Right atrium auricular region (tissue), 2 donors: ENCODE measurements at regions not wholly inside any gene's neighbourhood (a gene's known extent, or its start where the extent isn't known, plus 50 kb on each side); places are given as distances from the start of the nearest gene placed in this dataset.

Experiments
- DNase-seq: peaks from one replicate; pipeline ENCODE4 v3.0.0-alpha.2; 2019; ENCODE audit warnings: low spot score
- H3K27ac ChIP-seq, 2 donors: fragments of 200-600 bp; sonication (generic); 1 replicate in 1 of 2; 2 replicates in 1 of 2; pipeline ENCODE4 v1.5.1; 2016 to 2019
- H3K27me3 ChIP-seq, 2 donors: fragments of 200-600 bp; sonication (generic); one replicate each; pipeline versions ENCODE4 v1.5.1 to v1.6.0; 2017 to 2019
- H3K36me3 ChIP-seq: fragments of 200-600 bp; sonication (generic); one replicate; pipeline ENCODE4 v1.5.1; 2016
- H3K4me1 ChIP-seq, 2 donors: fragments of 200-600 bp; sonication (generic); one replicate each; pipeline versions ENCODE4 v1.5.1 to v1.6.0; 2017 to 2019
- H3K4me3 ChIP-seq, 2 donors: fragments of 200-600 bp; sonication (generic); 1 replicate in 1 of 2; 2 replicates in 1 of 2; pipeline ENCODE4 v1.5.1; 2017 to 2019; ENCODE audit warnings: mild to moderate bottlenecking in 1 of 2, moderate library complexity in 1 of 2
- H3K9me3 ChIP-seq, 2 donors: fragments of 200-600 bp; sonication (generic); one replicate each; pipeline ENCODE4 v1.5.1; 2019
- TF ChIP-seq, protein P1 (sequence below), 2 donors: fragments of 200-600 bp; sonication (generic); IDR thresholded peaks; one replicate each; pipeline ENCODE4 v1.5.1; 2019; ENCODE audit warnings: antibody characterized with exemption in 2 of 2

DNA sequence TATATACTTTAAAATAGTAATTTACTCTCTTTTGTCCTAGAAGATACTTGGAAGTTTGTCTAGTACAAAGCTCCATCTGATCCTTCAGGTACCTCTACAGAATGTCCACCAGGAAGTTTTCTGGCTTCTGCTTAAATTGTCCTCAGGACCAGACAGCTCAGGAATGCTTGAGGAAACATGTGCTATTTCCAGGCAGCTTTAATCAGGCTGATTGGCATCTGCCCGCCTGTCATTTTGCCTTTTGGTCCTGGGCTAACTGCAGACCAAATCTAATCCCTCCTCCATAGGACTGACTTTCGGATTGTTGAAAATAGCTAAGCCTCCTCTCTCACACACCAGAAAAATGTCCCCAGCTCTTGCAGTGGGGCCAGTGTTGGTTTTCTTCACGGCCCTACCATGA, 113.4 kb upstream of the RGMA start:
- H3K27ac ChIP-seq, result no peak overlapping the region
- H3K9me3 ChIP-seq, result peaks cover 7 to 17% of the 10 kb centered on the region in 2 donors
- TF ChIP-seq, protein P1, sequence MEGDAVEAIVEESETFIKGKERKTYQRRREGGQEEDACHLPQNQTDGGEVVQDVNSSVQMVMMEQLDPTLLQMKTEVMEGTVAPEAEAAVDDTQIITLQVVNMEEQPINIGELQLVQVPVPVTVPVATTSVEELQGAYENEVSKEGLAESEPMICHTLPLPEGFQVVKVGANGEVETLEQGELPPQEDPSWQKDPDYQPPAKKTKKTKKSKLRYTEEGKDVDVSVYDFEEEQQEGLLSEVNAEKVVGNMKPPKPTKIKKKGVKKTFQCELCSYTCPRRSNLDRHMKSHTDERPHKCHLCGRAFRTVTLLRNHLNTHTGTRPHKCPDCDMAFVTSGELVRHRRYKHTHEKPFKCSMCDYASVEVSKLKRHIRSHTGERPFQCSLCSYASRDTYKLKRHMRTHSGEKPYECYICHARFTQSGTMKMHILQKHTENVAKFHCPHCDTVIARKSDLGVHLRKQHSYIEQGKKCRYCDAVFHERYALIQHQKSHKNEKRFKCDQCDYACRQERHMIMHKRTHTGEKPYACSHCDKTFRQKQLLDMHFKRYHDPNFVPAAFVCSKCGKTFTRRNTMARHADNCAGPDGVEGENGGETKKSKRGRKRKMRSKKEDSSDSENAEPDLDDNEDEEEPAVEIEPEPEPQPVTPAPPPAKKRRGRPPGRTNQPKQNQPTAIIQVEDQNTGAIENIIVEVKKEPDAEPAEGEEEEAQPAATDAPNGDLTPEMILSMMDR (IDR thresholded peaks at IDR 0.05), result no peak
- DNase-seq, result no peak
- H3K36me3 ChIP-seq, result no peaks in the 10 kb centered on the region
- no peaks in the 10 kb centered on the region for H3K27me3 ChIP-seq
- peaks cover 0 to 6% of the 10 kb centered on the region in 2 donors for H3K4me1 ChIP-seq
- H3K4me3 ChIP-seq, result no peak overlapping the region

DNA sequence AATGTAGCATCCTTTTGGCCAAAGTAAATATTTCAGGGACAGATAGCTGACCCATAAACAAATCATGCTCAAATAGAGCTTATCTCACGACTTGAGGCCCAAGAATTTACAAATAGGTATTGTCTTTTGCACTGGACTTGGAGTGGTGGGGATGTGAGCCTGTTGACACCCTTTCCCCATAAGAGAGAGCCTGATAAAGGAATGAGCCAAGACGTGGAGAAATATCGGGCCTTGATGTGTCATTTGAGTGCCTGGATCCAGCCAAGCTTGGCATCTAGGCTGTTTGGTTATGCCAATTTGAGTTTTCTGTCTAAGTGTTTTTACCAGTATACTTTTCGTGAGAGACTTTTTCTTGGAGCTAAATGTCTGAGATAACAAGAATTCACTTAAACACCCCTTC, 112.9 kb upstream of the RGMA start:
- Histone ChIP-seq H3K27ac (no peak overlapping the region), H3K4me3 (no peak overlapping the region), H3K4me1 (peaks cover 0 to 6% of the 10 kb centered on the region in 2 donors), H3K9me3 (peaks cover 7 to 22% of the 10 kb centered on the region in 2 donors), H3K36me3 (no peaks in the 10 kb centered on the region), H3K27me3 (no peaks in the 10 kb centered on the region)
- no peak for DNase-seq
- TF ChIP-seq, protein P1 (IDR thresholded peaks at IDR 0.05), result no peak

DNA sequence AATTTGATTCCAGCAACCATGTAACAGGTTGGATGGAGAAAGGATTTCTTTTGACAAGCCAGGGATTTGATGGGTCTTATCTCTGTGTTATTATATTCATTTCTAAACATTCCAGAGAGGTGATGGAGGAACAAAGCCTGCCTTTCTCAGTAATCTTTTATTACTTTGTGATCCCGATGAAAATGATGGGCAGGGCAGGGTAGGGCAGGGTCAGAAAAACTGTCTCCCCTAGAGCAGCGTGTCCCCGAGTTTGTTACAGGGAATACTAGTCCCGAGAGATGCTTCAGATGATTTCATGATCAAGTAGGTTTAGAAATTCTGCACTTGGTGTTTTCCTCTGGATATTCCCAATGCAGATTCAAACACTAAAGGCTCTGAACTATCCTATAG, 111.8 kb upstream of the RGMA start:
- no peak overlapping the region for H3K4me3 ChIP-seq
- TF ChIP-seq, protein P1 (IDR thresholded peaks at IDR 0.05), result no peak
- H3K27me3 ChIP-seq, result no peaks in the 10 kb centered on the region
- H3K9me3 ChIP-seq, result peaks cover 7 to 28% of the 10 kb centered on the region in 2 donors
- H3K27ac ChIP-seq, result no peak overlapping the region
- DNase-seq, result no peak
- peaks cover 0 to 6% of the 10 kb centered on the region in 2 donors for H3K4me1 ChIP-seq
- H3K36me3 ChIP-seq, result no peaks in the 10 kb centered on the region

DNA sequence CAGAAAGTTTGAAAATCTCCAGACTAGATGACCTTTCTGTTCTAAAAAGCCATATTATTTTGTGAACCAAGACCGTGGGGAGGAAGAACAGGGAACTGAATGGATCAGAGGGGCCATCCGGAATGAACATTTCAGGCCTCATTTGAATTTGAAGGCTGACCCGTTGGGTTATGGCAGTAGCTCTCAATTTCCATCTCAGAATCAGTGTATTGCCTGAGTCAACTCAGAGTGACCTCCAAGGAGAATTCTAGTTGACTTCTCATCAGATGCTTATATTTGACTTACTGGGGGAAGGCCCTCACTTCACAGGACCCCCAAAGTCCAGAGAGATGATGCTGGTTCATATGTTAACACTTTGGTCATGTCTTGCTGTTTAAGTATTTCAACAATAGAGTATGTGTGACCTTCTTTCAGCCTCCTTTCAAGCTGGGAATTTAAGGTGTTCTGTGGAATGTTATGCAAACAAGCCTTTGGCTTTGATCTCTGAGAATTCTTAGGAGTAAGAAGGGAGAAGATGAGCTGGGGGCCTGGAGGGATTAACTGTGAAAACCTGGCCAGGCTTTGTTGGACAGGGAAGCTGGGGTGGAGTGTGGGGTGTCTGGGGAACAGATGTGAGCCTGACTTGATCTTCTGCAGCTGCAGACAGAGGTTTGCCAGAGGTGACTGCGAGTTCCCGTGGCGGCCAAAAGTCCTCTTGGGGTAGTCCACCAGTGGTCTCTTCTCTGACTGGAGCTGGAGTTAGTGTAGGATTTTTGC, 111.2 kb upstream of the RGMA start:
- no peaks in the 10 kb centered on the region for H3K27me3 ChIP-seq
- peaks cover 0 to 6% of the 10 kb centered on the region in 2 donors for H3K4me1 ChIP-seq
- no peak overlapping the region for H3K4me3 ChIP-seq
- H3K9me3 ChIP-seq, result peaks cover 7 to 28% of the 10 kb centered on the region in 2 donors
- DNase-seq, result no peak
- no peaks in the 10 kb centered on the region for H3K36me3 ChIP-seq
- TF ChIP-seq, protein P1 (IDR thresholded peaks at IDR 0.05), result no peak
- H3K27ac ChIP-seq, result no peak overlapping the region

DNA sequence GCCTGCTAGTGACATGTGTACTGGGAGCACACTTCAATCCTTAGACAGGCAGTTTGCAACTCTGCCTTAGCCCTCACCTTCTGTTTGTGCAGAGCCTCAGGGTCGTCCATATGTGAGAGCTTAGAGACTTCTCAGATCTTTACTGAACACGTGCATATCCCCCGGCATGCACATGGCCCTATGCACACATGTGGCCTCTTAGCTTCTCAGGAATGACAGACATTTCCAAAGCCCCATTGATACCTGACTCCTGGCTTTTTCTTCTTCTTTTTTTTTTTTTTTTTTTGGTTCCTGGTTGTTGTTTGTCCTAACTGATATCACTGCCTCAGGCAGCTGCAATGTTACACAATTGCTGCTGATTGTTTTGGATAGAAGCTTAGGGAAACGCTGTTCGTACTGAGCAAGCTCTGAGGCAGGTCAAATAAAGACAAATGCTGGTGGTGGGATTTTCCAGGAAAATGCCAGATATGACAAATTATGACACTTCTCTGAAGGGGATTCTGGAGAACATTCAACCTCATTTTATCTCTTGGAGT, 107.2 kb upstream of the RGMA start:
- Histone ChIP-seq H3K9me3 (peaks cover 7 to 28% of the 10 kb centered on the region in 2 donors), H3K27me3 (no peaks in the 10 kb centered on the region), H3K4me3 (no peak overlapping the region), H3K4me1 (no peaks in the 10 kb centered on the region), H3K27ac (no peak overlapping the region), H3K36me3 (no peaks in the 10 kb centered on the region)
- no peak for DNase-seq
- TF ChIP-seq, protein P1 (IDR thresholded peaks at IDR 0.05), result no peak
